Fibroblast of lung (primary cell): ENCODE measurements at regions not wholly inside any gene's neighbourhood (a gene's known extent, or its start where the extent isn't known, plus 50 kb on each side); places are given as distances from the start of the nearest gene placed in this dataset.

ENCODE experiments used
- DNase-seq, 2 donors: peaks; one replicate each; pipeline versions ENCODE4 v3.0.0 to v3.0.0-alpha.2; 2010; ENCODE audit warnings: low read depth in 2 of 2
- H2AFZ ChIP-seq: 2 replicates; pipeline ENCODE4 v1.5.1; 2012; ENCODE audit warnings: low read length, control low read depth, inconsistent platforms
- H3K27ac ChIP-seq: 2 replicates; pipeline ENCODE4 v1.5.1; 2011; ENCODE audit warnings: low read length, control low read depth; ENCODE audit not compliant: insufficient read depth
- H3K27me3 ChIP-seq: 2 replicates; pipeline ENCODE4 v1.5.1; 2011; ENCODE audit warnings: mild to moderate bottlenecking, low read length; ENCODE audit not compliant: control insufficient read depth, insufficient read depth
- H3K36me3 ChIP-seq: 2 replicates; pipeline ENCODE4 v1.5.1; 2011; ENCODE audit warnings: low read length; ENCODE audit not compliant: control insufficient read depth, insufficient read depth
- H3K4me1 ChIP-seq: 2 replicates; pipeline ENCODE4 v1.5.1; 2011; ENCODE audit warnings: low read length; ENCODE audit not compliant: control insufficient read depth, insufficient read depth; ENCODE audit errors: extremely low read depth
- H3K4me2 ChIP-seq: 2 replicates; pipeline ENCODE4 v1.5.1; 2011; ENCODE audit warnings: low read length, control low read depth; ENCODE audit not compliant: insufficient read depth; ENCODE audit errors: extremely low read depth
- H3K4me3 ChIP-seq, 4 experiments: fragments of 200-600 bp in 1 of 4; sonication (generic) in 1 of 4; replicated peaks in 1 of 4; 2 replicates each; pipeline ENCODE4 v1.5.1; 2011 to 2016; ENCODE audit warnings: low read length in 4 of 4, low read depth in 3 of 4, mild to moderate bottlenecking in 3 of 4, control low read depth in 2 of 4, inconsistent platforms in 1 of 4, mixed read lengths in 1 of 4; ENCODE audit not compliant: insufficient read depth in 1 of 4; ENCODE audit errors: control extremely low read depth in 1 of 4
- H3K79me2 ChIP-seq: 2 replicates; pipeline ENCODE4 v1.5.1; 2012; ENCODE audit warnings: mild to moderate bottlenecking, low read length, inconsistent platforms; ENCODE audit not compliant: control insufficient read depth, insufficient read depth
- H3K9ac ChIP-seq: 2 replicates; pipeline ENCODE4 v1.5.1; 2011; ENCODE audit warnings: mild to moderate bottlenecking, low read length, control low read depth; ENCODE audit not compliant: insufficient read depth
- H3K9me3 ChIP-seq: 2 replicates; pipeline ENCODE4 v1.5.1; 2012; ENCODE audit warnings: low read depth, low read length; ENCODE audit not compliant: control insufficient read depth, insufficient read depth
- H4K20me1 ChIP-seq: 2 replicates; pipeline ENCODE4 v1.5.1; 2011; ENCODE audit warnings: low read length; ENCODE audit not compliant: control insufficient read depth, insufficient read depth; ENCODE audit errors: extremely low read depth
- CTCF ChIP-seq, 2 donors: IDR thresholded peaks in 1 of 2; conservative IDR thresholded peaks in 1 of 2; 1 replicate in 1 of 2; 2 replicates in 1 of 2; pipeline ENCODE4 v1.5.1; 2011 to 2012; ENCODE audit warnings: low read length in 2 of 2, control low read depth in 1 of 2, inconsistent platforms in 1 of 2, low read depth in 1 of 2, mild to moderate bottlenecking in 1 of 2
- EZH2 ChIP-seq: IDR thresholded peaks from 2 replicates; pipeline ENCODE4 v1.5.1; 2012; ENCODE audit warnings: low read length, control low read depth, mild to moderate bottlenecking; ENCODE audit errors: missing control alignments

DNA sequence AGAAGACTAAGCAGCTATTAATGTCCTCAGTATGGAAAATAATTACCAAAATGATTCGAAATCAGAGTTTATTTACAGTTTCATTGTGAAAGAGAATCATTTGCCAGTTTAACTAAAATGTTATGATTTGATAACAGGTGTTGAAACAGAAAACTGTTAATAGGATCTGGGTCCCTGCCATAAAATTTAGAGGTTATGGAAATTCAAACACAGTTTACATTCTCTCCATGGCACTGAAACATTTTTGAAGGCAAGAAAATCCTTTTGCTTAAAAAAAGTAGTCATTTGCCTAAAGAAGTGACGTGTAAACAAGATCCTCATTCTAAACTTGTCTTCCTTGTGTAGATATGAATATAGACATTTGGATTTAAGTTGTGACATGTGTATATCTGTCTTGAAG, 743.8 kb downstream of the SLC4A3 start:
- no peak for DNase-seq
- Histone ChIP-seq H3K9me3 (no peaks in the 10 kb centered on the region), H3K4me2 (no peak overlapping the region), H2AFZ (no peak overlapping the region), H3K79me2 (no peaks in the 10 kb centered on the region), H3K9ac (no peak overlapping the region), H3K36me3 (no peaks in the 10 kb centered on the region), H3K4me3 (no peak overlapping the region), H4K20me1 (no peaks in the 10 kb centered on the region), H3K4me1 (no peaks in the 10 kb centered on the region), H3K27ac (no peak overlapping the region), H3K27me3 (no peaks in the 10 kb centered on the region)
- TF ChIP-seq CTCF (conservative IDR thresholded peaks at IDR 0.05 in 1 of 2, IDR thresholded peaks at IDR 0.05 in 1 of 2; ENCODE audit: low read depth in 1 of 2, low read length in 2 of 2) (no peak), EZH2 (no peak)

DNA sequence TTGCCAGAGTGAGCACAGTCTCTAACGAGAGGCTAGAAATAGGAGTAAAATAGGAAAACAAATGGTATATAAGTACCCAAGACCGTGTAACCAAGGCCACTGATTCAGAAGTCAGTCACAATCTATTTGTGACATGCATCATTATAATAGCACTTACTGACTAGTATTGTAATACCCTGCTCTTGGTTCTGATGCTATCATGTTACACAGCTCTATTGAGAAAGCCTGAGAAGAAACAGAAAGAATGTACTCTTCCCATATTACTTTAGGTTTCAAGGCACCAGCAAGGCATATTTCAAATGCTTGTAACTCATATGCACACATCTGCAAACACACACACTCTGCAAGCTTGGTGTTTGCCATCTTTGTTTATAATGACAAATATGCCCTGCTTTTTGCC, 746.4 kb downstream of the SLC4A3 start:
- no peak overlapping the region for H3K4me3 ChIP-seq
- H3K9me3 ChIP-seq: no peaks in the 10 kb centered on the region
- no peak overlapping the region for H3K27ac ChIP-seq
- peak; percentile 44 to 52 for DNase-seq
- H3K4me1 ChIP-seq: no peaks in the 10 kb centered on the region
- H3K4me2 ChIP-seq: no peak overlapping the region
- TF ChIP-seq EZH2 (no peak), CTCF (conservative IDR thresholded peaks at IDR 0.05 in 1 of 2, IDR thresholded peaks at IDR 0.05 in 1 of 2; ENCODE audit: low read depth in 1 of 2, low read length in 2 of 2) (no peak)
- no peak overlapping the region for H3K9ac ChIP-seq
- H3K27me3 ChIP-seq: no peaks in the 10 kb centered on the region
- no peaks in the 10 kb centered on the region for H3K79me2 ChIP-seq
- no peaks in the 10 kb centered on the region for H3K36me3 ChIP-seq
- H4K20me1 ChIP-seq: no peaks in the 10 kb centered on the region
- no peak overlapping the region for H2AFZ ChIP-seq

DNA sequence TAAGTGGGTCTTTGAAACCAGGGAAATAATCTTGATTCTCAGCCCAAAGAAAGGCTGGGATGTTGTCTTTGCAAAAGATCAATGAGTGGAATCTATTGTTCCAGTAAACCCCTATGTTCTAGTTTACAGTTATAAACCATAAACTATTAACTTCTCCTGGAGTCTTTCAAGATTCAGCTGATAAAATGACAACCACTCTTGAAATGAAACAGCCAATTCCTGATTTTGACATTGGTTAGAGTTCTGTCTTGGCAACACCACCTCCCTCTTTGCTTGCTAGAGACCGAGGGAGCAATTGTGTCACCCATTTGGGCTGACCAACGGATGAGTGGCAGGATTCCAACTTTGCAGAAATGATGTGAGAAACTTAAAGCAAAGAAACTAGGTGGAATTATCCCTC, 746.9 kb downstream of the SLC4A3 start:
- Histone ChIP-seq H4K20me1 (no peaks in the 10 kb centered on the region), H3K27ac (no peak overlapping the region), H2AFZ (no peak overlapping the region)

More for the DNA sequence above, 746.9 kb downstream of the SLC4A3 start:
- H3K9me3 ChIP-seq: no peaks in the 10 kb centered on the region
- no peaks in the 10 kb centered on the region for H3K27me3 ChIP-seq
- TF ChIP-seq EZH2 (no peak), CTCF (conservative IDR thresholded peaks at IDR 0.05 in 1 of 2, IDR thresholded peaks at IDR 0.05 in 1 of 2; ENCODE audit: low read depth in 1 of 2, low read length in 2 of 2) (no peak)
- no peaks in the 10 kb centered on the region for H3K36me3 ChIP-seq
- no peaks in the 10 kb centered on the region for H3K79me2 ChIP-seq
- H3K9ac ChIP-seq: no peak overlapping the region
- no peak overlapping the region for H3K4me2 ChIP-seq
- no peak for DNase-seq
- no peaks in the 10 kb centered on the region for H3K4me1 ChIP-seq
- no peak overlapping the region for H3K4me3 ChIP-seq
